H1 (cell line): ENCODE measurements at regions not wholly inside any gene's neighbourhood (a gene's known extent, or its start where the extent isn't known, plus 50 kb on each side); places are given as distances from the start of the nearest gene placed in this dataset.

Experiments
- CTCF ChIA-PET: fragments of 300-600 bp; sonication (Branson Sonifier 250); formaldehyde crosslinking; loops from one replicate; lab custom pipeline; 2021; ENCODE audit not compliant: partially characterized antibody; lab: Charles Lee
- POLR2A ChIA-PET: fragments of 300-600 bp; sonication (Branson Sonifier 250); formaldehyde crosslinking; loops from one replicate; lab custom pipeline; 2021; ENCODE audit warnings: inconsistent platforms; ENCODE audit not compliant: partially characterized antibody; lab: Charles Lee
- DNase-seq, 2 experiments: peaks; one replicate each; pipeline versions ENCODE4 v3.0.0 to v3.0.0-alpha.2; 2010 to 2022; ENCODE audit warnings: low spot score in 2 of 2, low read depth in 1 of 2, mixed read lengths in 1 of 2
- FAIRE-seq: peaks from 2 replicates; lab custom pipeline; 2011; peaks lifted over from hg19 to GRCh38; lab: Jason Lieb, UNC
- H2AFZ ChIP-seq: 2 replicates; pipeline ENCODE4 v1.8.1; 2012; ENCODE audit warnings: low read length, inconsistent platforms
- H2AK5ac ChIP-seq: 2 replicates; pipeline ENCODE4 v1.6.1; 2013; ENCODE audit warnings: low read depth, low read length
- H2BK120ac ChIP-seq: replicated peaks from 2 replicates; pipeline ENCODE3; 2013; ENCODE audit warnings: low read depth, low read length, inconsistent platforms
- H2BK12ac ChIP-seq: 2 replicates; pipeline ENCODE4 v1.6.1; 2013; ENCODE audit warnings: low read depth, low read length
- H2BK15ac ChIP-seq: 2 replicates; pipeline ENCODE4 v1.6.1; 2013; ENCODE audit warnings: low read length
- H2BK20ac ChIP-seq: 2 replicates; pipeline ENCODE4 v1.6.1; 2013; ENCODE audit warnings: low read length
- H2BK5ac ChIP-seq: 2 replicates; pipeline ENCODE4 v1.6.1; 2013; ENCODE audit warnings: low read depth, low read length
- H3K14ac ChIP-seq: 2 replicates; pipeline ENCODE4 v1.6.1; 2013; ENCODE audit warnings: inconsistent platforms; ENCODE audit not compliant: insufficient read length
- H3K18ac ChIP-seq: 2 replicates; pipeline ENCODE4 v1.6.1; 2013; ENCODE audit warnings: low read length; ENCODE audit errors: extremely low read depth
- H3K23ac ChIP-seq: 2 replicates; pipeline ENCODE4 v1.6.1; 2013; ENCODE audit warnings: inconsistent platforms; ENCODE audit not compliant: insufficient read length
- H3K23me2 ChIP-seq: 2 replicates; pipeline ENCODE4 v1.6.1; 2013; ENCODE audit warnings: low read depth, low read length
- H3K27ac ChIP-seq: 2 replicates; pipeline ENCODE4 v1.6.1; 2011; ENCODE audit warnings: low read depth, low read length, inconsistent platforms
- H3K27me3 ChIP-seq, 4 experiments: replicated peaks in 1 of 4; 1 replicate in 1 of 4; 2 replicates in 3 of 4; pipeline versions ENCODE4 v1.6.1 to v1.8.1; 2011 to 2013; ENCODE audit warnings: low read length in 3 of 4, mild to moderate bottlenecking in 3 of 4, inconsistent platforms in 2 of 4, mixed read lengths in 2 of 4, moderate library complexity in 1 of 4; ENCODE audit not compliant: control insufficient read depth in 3 of 4, insufficient read depth in 3 of 4; ENCODE audit errors: extremely low read depth in 1 of 4
- H3K36me3 ChIP-seq, 4 experiments: 2 replicates each; pipeline versions ENCODE4 v1.6.1 to v1.8.1; 2011 to 2013; ENCODE audit warnings: mild to moderate bottlenecking in 4 of 4, low read length in 3 of 4, moderate library complexity in 2 of 4, control low read depth in 1 of 4, inconsistent platforms in 1 of 4; ENCODE audit not compliant: insufficient read depth in 4 of 4, control insufficient read depth in 2 of 4
- H3K4ac ChIP-seq: replicated peaks from 2 replicates; pipeline ENCODE3; 2013; ENCODE audit warnings: low read length, low read depth, mixed read lengths, inconsistent platforms; ENCODE audit not compliant: insufficient read length
- H3K4me1 ChIP-seq, 4 experiments: replicated peaks in 1 of 4; 1 replicate in 1 of 4; 2 replicates in 3 of 4; pipeline versions ENCODE4 v1.6.1 to v1.8.1; 2011 to 2013; ENCODE audit warnings: low read length in 3 of 4, inconsistent platforms in 2 of 4, mixed read lengths in 1 of 4; ENCODE audit not compliant: insufficient read depth in 4 of 4, control insufficient read depth in 3 of 4
- H3K4me2 ChIP-seq, 2 experiments: 2 replicates each; pipeline versions ENCODE4 v1.6.1 to v1.8.1; 2011 to 2013; ENCODE audit warnings: low read depth in 2 of 2, low read length in 2 of 2, control low read depth in 1 of 2, inconsistent platforms in 1 of 2, mild to moderate bottlenecking in 1 of 2; ENCODE audit not compliant: insufficient read depth in 1 of 2
- H3K4me3 ChIP-seq, 4 experiments: fragments of 200-600, 300-600 bp in 1 of 4; sonication (generic), shearing (Covaris generic), sonication (Bioruptor Twin) in 1 of 4; 2 replicates each; pipeline versions ENCODE4 v1.5.1 to v1.8.1; 2011 to 2016; ENCODE audit warnings: low read length in 4 of 4, low read depth in 3 of 4, control low read depth in 2 of 4, inconsistent platforms in 2 of 4, mild to moderate bottlenecking in 2 of 4, mixed read lengths in 1 of 4, moderate library complexity in 1 of 4; ENCODE audit not compliant: insufficient read depth in 2 of 4; ENCODE audit errors: extremely low read depth in 1 of 4
- H3K56ac ChIP-seq: replicated peaks from 2 replicates; pipeline ENCODE3; 2013; ENCODE audit warnings: low read depth, mild to moderate bottlenecking, mixed read lengths, low read length, inconsistent platforms; ENCODE audit not compliant: insufficient read length
- H3K79me1 ChIP-seq: 2 replicates; pipeline ENCODE4 v1.6.1; 2013; ENCODE audit warnings: low read depth, low read length, control low read depth
- H3K79me2 ChIP-seq, 2 experiments: 2 replicates each; pipeline versions ENCODE4 v1.6.1 to v1.8.1; 2012 to 2013; ENCODE audit warnings: low read length in 2 of 2, mild to moderate bottlenecking in 2 of 2, inconsistent platforms in 1 of 2; ENCODE audit not compliant: insufficient read depth in 2 of 2, control insufficient read depth in 1 of 2
- H3K9ac ChIP-seq, 4 experiments: replicated peaks in 1 of 4; 1 replicate in 1 of 4; 2 replicates in 3 of 4; pipeline versions ENCODE4 v1.6.1 to v1.8.1; 2011 to 2013; ENCODE audit warnings: low read depth in 3 of 4, low read length in 3 of 4, control low read depth in 2 of 4, mild to moderate bottlenecking in 2 of 4, moderate library complexity in 2 of 4, inconsistent platforms in 1 of 4; ENCODE audit errors: extremely low read depth in 1 of 4
- H3K9me3 ChIP-seq, 2 experiments: 2 replicates each; pipeline versions ENCODE4 v1.6.1 to v1.8.1; 2012 to 2013; ENCODE audit warnings: mild to moderate bottlenecking in 2 of 2, moderate library complexity in 2 of 2, control low read depth in 1 of 2, inconsistent platforms in 1 of 2, low read depth in 1 of 2, low read length in 1 of 2, mixed read lengths in 1 of 2; ENCODE audit not compliant: insufficient read depth in 2 of 2
- H4K20me1 ChIP-seq, 2 experiments: replicated peaks in 1 of 2; 2 replicates each; pipeline versions ENCODE3 to v1.8.1; 2011 to 2013; ENCODE audit warnings: inconsistent platforms in 2 of 2, low read length in 2 of 2, mild to moderate bottlenecking in 1 of 2; ENCODE audit not compliant: insufficient read depth in 2 of 2, control insufficient read depth in 1 of 2
- H4K5ac ChIP-seq: 2 replicates; pipeline ENCODE4 v1.6.1; 2013; ENCODE audit warnings: low read length, low read depth, mixed read lengths, inconsistent platforms; ENCODE audit not compliant: insufficient read length
- H4K8ac ChIP-seq: 2 replicates; pipeline ENCODE4 v1.8.0; 2013; ENCODE audit warnings: mild to moderate bottlenecking, moderate library complexity, low read length, inconsistent platforms; ENCODE audit not compliant: insufficient read depth; ENCODE audit errors: extremely low read depth
- H4K91ac ChIP-seq: replicated peaks from 2 replicates; pipeline ENCODE3; 2013; ENCODE audit warnings: low read length, mixed read lengths, inconsistent platforms; ENCODE audit not compliant: insufficient read length
- ASH2L ChIP-seq: fragments of 200-600, 300-600 bp; sonication (generic); IDR thresholded peaks from one replicate; pipeline ENCODE4 v1.7.1; 2017; ENCODE audit warnings: low read length
- WGBS, 2 experiments: shearing (Covaris generic) in 1 of 2; methylation state at CpG; one replicate each; pipeline versions ENCODE4 v1.1.6 to v1.1.7; 2013 to 2015; ENCODE audit warnings: low lambda C conversion rate in 2 of 2, mixed read lengths in 2 of 2, inconsistent platforms in 1 of 2, low coverage in 1 of 2, missing lambda C conversion rate in 1 of 2; ENCODE audit not compliant: insufficient replicate concordance in 2 of 2, insufficient coverage in 1 of 2, insufficient read length in 1 of 2; ENCODE audit errors: extremely low coverage in 1 of 2, missing lambda C conversion rate in 1 of 2; 5-methylcytosine and 5-hydroxymethylcytosine counted together
- TF ChIP-seq, protein P1 (sequence below): IDR thresholded peaks from 2 replicates; pipeline ENCODE4 v1.6.1; 2011; ENCODE audit warnings: low read length, improper control_type of control experiment

DNA sequence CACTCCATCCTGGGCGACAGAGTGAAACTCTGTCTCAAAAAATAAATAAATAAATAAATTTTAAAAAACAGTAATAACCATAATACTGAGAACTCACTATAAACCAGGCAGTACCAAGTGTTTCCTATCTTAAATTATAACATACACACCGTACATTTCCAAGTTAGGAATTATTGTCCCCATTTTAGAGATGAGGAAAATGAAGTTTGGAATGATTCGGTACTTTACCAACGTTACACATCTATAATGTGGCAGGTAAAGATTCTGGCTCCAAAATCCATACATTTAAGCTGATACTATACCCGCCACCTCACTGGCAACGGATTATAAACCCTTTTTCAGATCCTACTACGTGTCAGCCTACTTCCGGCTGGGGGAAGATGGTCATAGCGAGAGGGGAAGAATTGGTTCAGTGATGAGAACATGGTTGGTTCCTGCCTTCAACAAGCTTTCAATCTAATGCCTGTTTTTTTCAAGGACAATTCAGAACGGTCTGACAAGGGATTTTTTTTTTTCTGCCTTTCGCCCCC lies 105.9 kb upstream of the ATF7IP start:
- H2AFZ ChIP-seq, result no peak overlapping the region
- H3K79me2 ChIP-seq, result no peaks in the 10 kb centered on the region
- peak overlapping the region; percentile 97; the same call in 1 of the 2 replicates for H3K27ac ChIP-seq
- H3K79me1 ChIP-seq, result no peaks in the 10 kb centered on the region
- no peak overlapping the region for H3K14ac ChIP-seq
- H2BK120ac ChIP-seq, result no peak overlapping the region
- H3K36me3 ChIP-seq, result peaks cover 0 to 3% (median 0%) of the 10 kb centered on the region in 4 experiments; a peak in 2 of 8 replicates
- 0 out of 2 replicates have a peak, but pooled peaks cover 5% of the 10 kb centered on the region for H3K23me2 ChIP-seq
- FAIRE-seq (no peak), DNase-seq (no peak)
- H3K4ac ChIP-seq, result no peak overlapping the region
- no peak overlapping the region; a peak in 1 of 7 replicates for H3K9ac ChIP-seq
- H3K27me3 ChIP-seq, result no peaks in the 10 kb centered on the region
- peaks cover 0 to 11% of the 10 kb centered on the region in 2 experiments; a peak in 3 of 4 replicates for H3K9me3 ChIP-seq
- ChIA-PET CTCF (interaction anchor here (1.0 to 3.0 kb wide), 2 partner anchors 20 to 195 kb away, joined by 4 to 22 read pairs; no protein-coding TSS in a partner anchor), POLR2A (interaction anchor here (0.6 to 7.7 kb wide), 22 partner anchors 8 to 668 kb away, joined by 3 to 164 read pairs (median 6); partner anchors contain the start of gene ATF7IP)
- H3K23ac ChIP-seq, result no peak overlapping the region
- H3K56ac ChIP-seq, result no peak overlapping the region
- H2AK5ac ChIP-seq, result peak overlapping the region; percentile 76; the same call in 1 of the 2 replicates
- H4K8ac ChIP-seq, result no peak overlapping the region
- peak overlapping the region; percentile 20 for H4K91ac ChIP-seq
- no peak overlapping the region; a peak in 1 of 8 replicates for H3K4me3 ChIP-seq
- peak overlapping the region; percentile 24 for H4K5ac ChIP-seq
- peak overlapping the region; percentile 95 for H2BK5ac ChIP-seq
- H3K4me2 ChIP-seq, result peak overlapping the region in 1 of 2 experiments; percentile 70; a peak in 1 of 4 replicates
- H2BK12ac ChIP-seq, result peak overlapping the region; percentile 88
- no peaks in the 10 kb centered on the region for H4K20me1 ChIP-seq
- 74% methylated on average over 11 of the region's 11 CpGs; no CpG with 5 or more reads in 1 of the 2 experiments for WGBS, 2 experiments
- no peak overlapping the region; the same call in 1 of the 2 replicates for H3K18ac ChIP-seq
- no peak overlapping the region for H2BK15ac ChIP-seq
- H2BK20ac ChIP-seq, result no peak overlapping the region
- H3K4me1 ChIP-seq, result peaks cover 19 to 34% (median 27%) of the 10 kb centered on the region in 4 experiments
- TF ChIP-seq ASH2L, result no peak
- TF ChIP-seq, protein P1, sequence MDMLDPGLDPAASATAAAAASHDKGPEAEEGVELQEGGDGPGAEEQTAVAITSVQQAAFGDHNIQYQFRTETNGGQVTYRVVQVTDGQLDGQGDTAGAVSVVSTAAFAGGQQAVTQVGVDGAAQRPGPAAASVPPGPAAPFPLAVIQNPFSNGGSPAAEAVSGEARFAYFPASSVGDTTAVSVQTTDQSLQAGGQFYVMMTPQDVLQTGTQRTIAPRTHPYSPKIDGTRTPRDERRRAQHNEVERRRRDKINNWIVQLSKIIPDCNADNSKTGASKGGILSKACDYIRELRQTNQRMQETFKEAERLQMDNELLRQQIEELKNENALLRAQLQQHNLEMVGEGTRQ, result peak; percentile 26; the same call in 1 of the 2 replicates
